GM12878 (cell line): ENCODE measurements at regions not wholly inside any gene's neighbourhood (a gene's known extent, or its start where the extent isn't known, plus 50 kb on each side); places are given as distances from the start of the nearest gene placed in this dataset.
"Not testable (repeated sequence)": the region's sequence is repeated elsewhere in the genome, so short reads cannot be mapped to it uniquely, and the experiment has no call there.

ENCODE experiments used
- ATAC-seq: fragments of 200-7000 bp; cut with Tn5 transposase; 3 replicates; pipeline ENCODE4 v1.9.1; 2020; ENCODE audit warnings: mild to moderate bottlenecking, moderate library complexity
- BruUV-seq: library from RNA; stranded (reverse); fragments of 400-500 nt; replicated peaks from 2 replicates; lab custom pipeline; 2021; lab: Mats Ljungman, UMichigan
- CTCF ChIA-PET: fragments of 300-600 bp; sonication (Branson Sonifier 250); formaldehyde crosslinking; extraction: SDS; loops from one replicate; lab custom pipeline; 2021; ENCODE audit warnings: inconsistent platforms; lab: Yijun Ruan, JAX
- POLR2A ChIA-PET: fragments of 350-600 bp; formaldehyde crosslinking; extraction: SDS; loops from one replicate; lab custom pipeline; 2021; ENCODE audit warnings: inconsistent platforms; lab: Charles Lee
- RAD21 ChIA-PET: fragments of 300-600 bp; sonication (Branson Sonifier 250); formaldehyde crosslinking; loops from one replicate; lab custom pipeline; 2023; ENCODE audit warnings: antibody characterized with exemption; ENCODE audit not compliant: unreplicated experiment; lab: Charles Lee
- SMC1A ChIA-PET: fragments of 300-600 bp; sonication (Branson Sonifier 250); formaldehyde crosslinking; loops from one replicate; lab custom pipeline; 2023; ENCODE audit not compliant: unreplicated experiment, uncharacterized antibody; lab: Charles Lee
- DNase-seq: peaks from one replicate; pipeline ENCODE4 v3.0.0-alpha.2; 2011; ENCODE audit warnings: low read depth, low spot score
- FAIRE-seq: peaks from 3 replicates; lab custom pipeline; 2011; peaks lifted over from hg19 to GRCh38; lab: Jason Lieb, UNC
- H2AFZ ChIP-seq: 2 replicates; pipeline ENCODE4 v1.6.0; 2011; ENCODE audit warnings: low read depth, low read length, control low read depth; ENCODE audit not compliant: control insufficient read depth
- H3K27ac ChIP-seq: 2 replicates; pipeline ENCODE4 v1.5.1; 2011; ENCODE audit warnings: control low read depth; ENCODE audit not compliant: control insufficient read depth, insufficient read depth
- H3K27me3 ChIP-seq, 2 experiments: replicated peaks in 1 of 2; 2 replicates each; pipeline versions ENCODE4 v1.6.0 to v1.6.1; 2011; ENCODE audit warnings: low read length in 1 of 2; ENCODE audit not compliant: control insufficient read depth in 2 of 2, insufficient read depth in 2 of 2
- H3K36me3 ChIP-seq, 2 experiments: 2 replicates each; pipeline ENCODE4 v1.5.1; 2011; ENCODE audit warnings: low read length in 1 of 2; ENCODE audit not compliant: control insufficient read depth in 2 of 2, insufficient read depth in 2 of 2
- H3K4me1 ChIP-seq: 2 replicates; pipeline ENCODE4 v1.6.1; 2011; ENCODE audit warnings: mild to moderate bottlenecking, low read length, moderate library complexity, mixed read lengths; ENCODE audit not compliant: control insufficient read depth, insufficient read depth
- H3K4me2 ChIP-seq: 2 replicates; pipeline ENCODE4 v1.6.0; 2011; ENCODE audit warnings: control low read depth; ENCODE audit not compliant: control insufficient read depth, insufficient read depth
- H3K4me3 ChIP-seq: fragments of 200-600 bp; sonication (generic); 2 replicates; pipeline ENCODE4 v1.5.1; 2016
- H3K79me2 ChIP-seq: 2 replicates; pipeline ENCODE4 v1.6.0; 2011; ENCODE audit warnings: low read length; ENCODE audit not compliant: control insufficient read depth, insufficient read depth
- H3K9ac ChIP-seq: 2 replicates; pipeline ENCODE4 v1.8.0; 2011; ENCODE audit warnings: low read length, control low read depth, mixed read lengths; ENCODE audit not compliant: control insufficient read depth, insufficient read depth
- H3K9me3 ChIP-seq: replicated peaks from 3 replicates; pipeline ENCODE4 v1.5.1; 2011; ENCODE audit warnings: mild to moderate bottlenecking, low read length; ENCODE audit not compliant: control insufficient read depth, insufficient read depth
- H4K20me1 ChIP-seq: 2 replicates; pipeline ENCODE4 v1.6.0; 2011; ENCODE audit not compliant: control insufficient read depth, insufficient read depth
- NR2C1 ChIP-seq: fragments of 450-650 bp; IDR thresholded peaks from 2 replicates; pipeline ENCODE4 v1.6.1; 2017; ENCODE audit warnings: antibody characterized with exemption, mild to moderate bottlenecking, moderate library complexity
- SUZ12 ChIP-seq: fragments of 200-600 bp; sonication (generic); IDR thresholded peaks from one replicate; pipeline ENCODE4 v1.6.1; 2018; ENCODE audit warnings: antibody characterized with exemption, mild to moderate bottlenecking; ENCODE audit not compliant: unreplicated experiment
- USF2 ChIP-seq: IDR thresholded peaks from 2 replicates; pipeline ENCODE4 v1.6.1; 2011; ENCODE audit warnings: low read depth, low read length, improper control_type of control experiment, borderline replicate concordance
- WGBS: methylation state at CpG from one replicate; pipeline ENCODE4 v1.1.6; 2016; ENCODE audit warnings: low lambda C conversion rate; ENCODE audit not compliant: insufficient replicate concordance, insufficient coverage; ENCODE audit errors: missing lambda C conversion rate; 5-methylcytosine and 5-hydroxymethylcytosine counted together
- in situ Hi-C: fragments of 300-500 bp; cut with MboI; formaldehyde crosslinking; loops from 9 replicates; pipeline ENCODE4 v1.14.3; 2018; ENCODE audit warnings: mixed read lengths
- intact Hi-C: fragments of 100-400 bp; cut with micrococcal nuclease; formaldehyde crosslinking; loops from one replicate; pipeline ENCODE4 v1.14.2; 2022; ENCODE audit not compliant: unreplicated experiment
- TF ChIP-seq, protein P1 (sequence below): fragments of 450-650 bp; IDR thresholded peaks from 2 replicates; pipeline ENCODE4 v1.6.1; 2018; ENCODE audit warnings: borderline replicate concordance, mild to moderate bottlenecking; ENCODE audit not compliant: partially characterized antibody

- H3K27me3 ChIP-seq, H3K9me3 ChIP-seq, H3K4me1 ChIP-seq, FAIRE-seq, H4K20me1 ChIP-seq, POLR2A ChIA-PET, SMC1A ChIA-PET, H3K4me3 ChIP-seq, H3K36me3 ChIP-seq, RAD21 ChIA-PET, H3K9ac ChIP-seq, H3K79me2 ChIP-seq, H3K4me2 ChIP-seq, H3K27ac ChIP-seq, in situ Hi-C loops, intact Hi-C loops, CTCF ChIA-PET, DNase-seq, BruUV-seq, H2AFZ ChIP-seq: not testable (repeated sequence)
- WGBS, result 33% methylated on average over 5 of the region's 5 CpGs
- peak; percentile 46; the same call in 2 of the 3 replicates for ATAC-seq
Measured at GRCh38 chr12:116452975-116453374, 106.2 kb upstream of the MAP1LC3B2 start.

- FAIRE-seq, result no peak
- Histone ChIP-seq H4K20me1 (no peaks in the 10 kb centered on the region), H3K27me3 (peaks cover 0 to 4% of the 10 kb centered on the region in 2 experiments; a peak in 1 of 4 replicates)
- in situ Hi-C loops, result no loop called here
- SMC1A ChIA-PET, result interaction anchor here (0.6 kb wide), 1 partner anchor 185 kb away, joined by 3 read pairs; no protein-coding TSS in a partner anchor
- no peak for DNase-seq
- TF ChIP-seq, protein P1, sequence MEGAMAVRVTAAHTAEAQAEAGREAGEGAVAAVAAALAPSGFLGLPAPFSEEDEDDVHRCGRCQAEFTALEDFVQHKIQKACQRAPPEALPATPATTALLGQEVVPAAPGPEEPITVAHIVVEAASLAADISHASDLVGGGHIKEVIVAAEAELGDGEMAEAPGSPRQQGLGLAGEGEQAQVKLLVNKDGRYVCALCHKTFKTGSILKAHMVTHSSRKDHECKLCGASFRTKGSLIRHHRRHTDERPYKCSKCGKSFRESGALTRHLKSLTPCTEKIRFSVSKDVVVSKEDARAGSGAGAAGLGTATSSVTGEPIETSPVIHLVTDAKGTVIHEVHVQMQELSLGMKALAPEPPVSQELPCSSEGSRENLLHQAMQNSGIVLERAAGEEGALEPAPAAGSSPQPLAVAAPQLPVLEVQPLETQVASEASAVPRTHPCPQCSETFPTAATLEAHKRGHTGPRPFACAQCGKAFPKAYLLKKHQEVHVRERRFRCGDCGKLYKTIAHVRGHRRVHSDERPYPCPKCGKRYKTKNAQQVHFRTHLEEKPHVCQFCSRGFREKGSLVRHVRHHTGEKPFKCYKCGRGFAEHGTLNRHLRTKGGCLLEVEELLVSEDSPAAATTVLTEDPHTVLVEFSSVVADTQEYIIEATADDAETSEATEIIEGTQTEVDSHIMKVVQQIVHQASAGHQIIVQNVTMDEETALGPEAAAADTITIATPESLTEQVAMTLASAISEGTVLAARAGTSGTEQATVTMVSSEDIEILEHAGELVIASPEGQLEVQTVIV, result no peak
- TF ChIP-seq NR2C1, result no peak
- TF ChIP-seq USF2, result no peak
- TF ChIP-seq SUZ12, result no peak
- TF ChIP-seq, all 136 proteins: peak for 0
- ATAC-seq, result no peak
- no peak overlapping the region for H3K27ac ChIP-seq
- WGBS, result 63% methylated on average over 6 of the region's 6 CpGs
- H3K36me3 ChIP-seq, result no peaks in the 10 kb centered on the region
- H3K79me2 ChIP-seq, result no peaks in the 10 kb centered on the region
- ChIA-PET CTCF (no interaction called here), RAD21 (no interaction called here), POLR2A (no interaction called here)
- no peaks in the 10 kb centered on the region; the same call in 2 of the 3 replicates for H3K9me3 ChIP-seq
- no peak overlapping the region for H3K9ac ChIP-seq
- no peak overlapping the region for H2AFZ ChIP-seq
- intact Hi-C loops, result no loop called here
- no peak overlapping the region for H3K4me3 ChIP-seq
- peaks cover under 1% of the 10 kb centered on the region; the same call in 1 of the 2 replicates for H3K4me1 ChIP-seq
- BruUV-seq, result no TSS peak
- H3K4me2 ChIP-seq, result no peak overlapping the region
Measured at GRCh38 chr12:116453631-116454030, 105.5 kb upstream of the MAP1LC3B2 start.
